ENCODE measurements at regions not wholly inside any gene's neighbourhood (a gene's known extent, or its start where the extent isn't known, plus 50 kb on each side); places are given as distances from the start of the nearest gene placed in this dataset.
A peak's percentile ranks its signal among the peaks of the same experiment; 100 is the strongest.

- TF ChIP-seq CTCF (IDR thresholded peaks at IDR 0.05; ENCODE audit: borderline replicate concordance, extremely low read depth, low read length, poor library complexity, severe bottlenecking) (peak; percentile 61), EZH2 (IDR thresholded peaks at IDR 0.05; ENCODE audit: borderline replicate concordance, low read depth, low read length, severe bottlenecking) (no peak)
These were observed 84.4 kb upstream of the GSE1 start for GRCh38 chr16:85528528-85529387.
